ENCODE measurements at regions not wholly inside any gene's neighbourhood (a gene's known extent, or its start where the extent isn't known, plus 50 kb on each side); places are given as distances from the start of the nearest gene placed in this dataset.

- Histone ChIP-seq H3K9me2 (ENCODE audit: insufficient read depth) (no peaks in the 10 kb centered on the region), H3K79me2 (replicated peaks; ENCODE audit: insufficient read depth) (no peaks in the 10 kb centered on the region), H3K4me2 (no peak overlapping the region), H3K36me3 (ENCODE audit: insufficient read depth) (peaks cover 7% of the 10 kb centered on the region; the same call in 1 of the 2 replicates), H3K27me3 (ENCODE audit: insufficient read depth) (no peaks in the 10 kb centered on the region), H3K4me3 (no peak overlapping the region), H3K27ac (ENCODE audit: low read depth) (no peak overlapping the region), H3K4me1 (ENCODE audit: insufficient read depth) (no peaks in the 10 kb centered on the region), H2AFZ (no peak overlapping the region), H4K20me1 (replicated peaks; ENCODE audit: insufficient read depth) (no peaks in the 10 kb centered on the region), H3F3A (replicated peaks; ENCODE audit: low read depth) (no peaks in the 10 kb centered on the region)
- Mint-ChIP-seq H3K4me1 (peaks cover 18% of the 10 kb centered on the region; the same call in 2 of the 3 replicates), H3K4me3 (no peak overlapping the region), H3K27me3 (ENCODE audit: insufficient read depth, low read depth, poor library complexity) (peaks cover 2% of the 10 kb centered on the region), H3K36me3 (ENCODE audit: low read depth) (no peaks in the 10 kb centered on the region), H3K9me3 (no peaks in the 10 kb centered on the region; the same call in 2 of the 3 replicates), H3K27ac (peak overlapping the region; percentile 11; the same call in 1 of the 2 replicates)
- ATAC-seq (peak; percentile 56), DNase-seq (ENCODE audit: low spot score) (no peak)
- TF ChIP-seq ZNF114 (CRISPR knock-in tag; IDR thresholded peaks at IDR 0.05) (no peak), REST (IDR thresholded peaks at IDR 0.05; ENCODE audit: unreplicated experiment) (no peak), POLR2AphosphoS5 (IDR thresholded peaks at IDR 0.05; ENCODE audit: low read depth) (no peak), EZH2 (IDR thresholded peaks at IDR 0.05; ENCODE audit: low read depth, unreplicated experiment) (no peak), CREB1 (CRISPR knock-in tag; IDR thresholded peaks at IDR 0.05; ENCODE audit: low read depth) (no peak), NANOG (IDR thresholded peaks at IDR 0.05; ENCODE audit: borderline replicate concordance) (no peak), JUNB (IDR thresholded peaks at IDR 0.05; ENCODE audit: unreplicated experiment) (no peak), STAT1 (IDR thresholded peaks at IDR 0.05; ENCODE audit: unreplicated experiment) (no peak), ZNF331 (CRISPR knock-in tag; IDR thresholded peaks at IDR 0.05; ENCODE audit: low read depth) (no peak)
- TF ChIP-seq, protein P1, sequence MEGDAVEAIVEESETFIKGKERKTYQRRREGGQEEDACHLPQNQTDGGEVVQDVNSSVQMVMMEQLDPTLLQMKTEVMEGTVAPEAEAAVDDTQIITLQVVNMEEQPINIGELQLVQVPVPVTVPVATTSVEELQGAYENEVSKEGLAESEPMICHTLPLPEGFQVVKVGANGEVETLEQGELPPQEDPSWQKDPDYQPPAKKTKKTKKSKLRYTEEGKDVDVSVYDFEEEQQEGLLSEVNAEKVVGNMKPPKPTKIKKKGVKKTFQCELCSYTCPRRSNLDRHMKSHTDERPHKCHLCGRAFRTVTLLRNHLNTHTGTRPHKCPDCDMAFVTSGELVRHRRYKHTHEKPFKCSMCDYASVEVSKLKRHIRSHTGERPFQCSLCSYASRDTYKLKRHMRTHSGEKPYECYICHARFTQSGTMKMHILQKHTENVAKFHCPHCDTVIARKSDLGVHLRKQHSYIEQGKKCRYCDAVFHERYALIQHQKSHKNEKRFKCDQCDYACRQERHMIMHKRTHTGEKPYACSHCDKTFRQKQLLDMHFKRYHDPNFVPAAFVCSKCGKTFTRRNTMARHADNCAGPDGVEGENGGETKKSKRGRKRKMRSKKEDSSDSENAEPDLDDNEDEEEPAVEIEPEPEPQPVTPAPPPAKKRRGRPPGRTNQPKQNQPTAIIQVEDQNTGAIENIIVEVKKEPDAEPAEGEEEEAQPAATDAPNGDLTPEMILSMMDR (conservative IDR thresholded peaks at IDR 0.05; ENCODE audit: low read depth in 2 of 2): no peak
- TF ChIP-seq, protein P2, sequence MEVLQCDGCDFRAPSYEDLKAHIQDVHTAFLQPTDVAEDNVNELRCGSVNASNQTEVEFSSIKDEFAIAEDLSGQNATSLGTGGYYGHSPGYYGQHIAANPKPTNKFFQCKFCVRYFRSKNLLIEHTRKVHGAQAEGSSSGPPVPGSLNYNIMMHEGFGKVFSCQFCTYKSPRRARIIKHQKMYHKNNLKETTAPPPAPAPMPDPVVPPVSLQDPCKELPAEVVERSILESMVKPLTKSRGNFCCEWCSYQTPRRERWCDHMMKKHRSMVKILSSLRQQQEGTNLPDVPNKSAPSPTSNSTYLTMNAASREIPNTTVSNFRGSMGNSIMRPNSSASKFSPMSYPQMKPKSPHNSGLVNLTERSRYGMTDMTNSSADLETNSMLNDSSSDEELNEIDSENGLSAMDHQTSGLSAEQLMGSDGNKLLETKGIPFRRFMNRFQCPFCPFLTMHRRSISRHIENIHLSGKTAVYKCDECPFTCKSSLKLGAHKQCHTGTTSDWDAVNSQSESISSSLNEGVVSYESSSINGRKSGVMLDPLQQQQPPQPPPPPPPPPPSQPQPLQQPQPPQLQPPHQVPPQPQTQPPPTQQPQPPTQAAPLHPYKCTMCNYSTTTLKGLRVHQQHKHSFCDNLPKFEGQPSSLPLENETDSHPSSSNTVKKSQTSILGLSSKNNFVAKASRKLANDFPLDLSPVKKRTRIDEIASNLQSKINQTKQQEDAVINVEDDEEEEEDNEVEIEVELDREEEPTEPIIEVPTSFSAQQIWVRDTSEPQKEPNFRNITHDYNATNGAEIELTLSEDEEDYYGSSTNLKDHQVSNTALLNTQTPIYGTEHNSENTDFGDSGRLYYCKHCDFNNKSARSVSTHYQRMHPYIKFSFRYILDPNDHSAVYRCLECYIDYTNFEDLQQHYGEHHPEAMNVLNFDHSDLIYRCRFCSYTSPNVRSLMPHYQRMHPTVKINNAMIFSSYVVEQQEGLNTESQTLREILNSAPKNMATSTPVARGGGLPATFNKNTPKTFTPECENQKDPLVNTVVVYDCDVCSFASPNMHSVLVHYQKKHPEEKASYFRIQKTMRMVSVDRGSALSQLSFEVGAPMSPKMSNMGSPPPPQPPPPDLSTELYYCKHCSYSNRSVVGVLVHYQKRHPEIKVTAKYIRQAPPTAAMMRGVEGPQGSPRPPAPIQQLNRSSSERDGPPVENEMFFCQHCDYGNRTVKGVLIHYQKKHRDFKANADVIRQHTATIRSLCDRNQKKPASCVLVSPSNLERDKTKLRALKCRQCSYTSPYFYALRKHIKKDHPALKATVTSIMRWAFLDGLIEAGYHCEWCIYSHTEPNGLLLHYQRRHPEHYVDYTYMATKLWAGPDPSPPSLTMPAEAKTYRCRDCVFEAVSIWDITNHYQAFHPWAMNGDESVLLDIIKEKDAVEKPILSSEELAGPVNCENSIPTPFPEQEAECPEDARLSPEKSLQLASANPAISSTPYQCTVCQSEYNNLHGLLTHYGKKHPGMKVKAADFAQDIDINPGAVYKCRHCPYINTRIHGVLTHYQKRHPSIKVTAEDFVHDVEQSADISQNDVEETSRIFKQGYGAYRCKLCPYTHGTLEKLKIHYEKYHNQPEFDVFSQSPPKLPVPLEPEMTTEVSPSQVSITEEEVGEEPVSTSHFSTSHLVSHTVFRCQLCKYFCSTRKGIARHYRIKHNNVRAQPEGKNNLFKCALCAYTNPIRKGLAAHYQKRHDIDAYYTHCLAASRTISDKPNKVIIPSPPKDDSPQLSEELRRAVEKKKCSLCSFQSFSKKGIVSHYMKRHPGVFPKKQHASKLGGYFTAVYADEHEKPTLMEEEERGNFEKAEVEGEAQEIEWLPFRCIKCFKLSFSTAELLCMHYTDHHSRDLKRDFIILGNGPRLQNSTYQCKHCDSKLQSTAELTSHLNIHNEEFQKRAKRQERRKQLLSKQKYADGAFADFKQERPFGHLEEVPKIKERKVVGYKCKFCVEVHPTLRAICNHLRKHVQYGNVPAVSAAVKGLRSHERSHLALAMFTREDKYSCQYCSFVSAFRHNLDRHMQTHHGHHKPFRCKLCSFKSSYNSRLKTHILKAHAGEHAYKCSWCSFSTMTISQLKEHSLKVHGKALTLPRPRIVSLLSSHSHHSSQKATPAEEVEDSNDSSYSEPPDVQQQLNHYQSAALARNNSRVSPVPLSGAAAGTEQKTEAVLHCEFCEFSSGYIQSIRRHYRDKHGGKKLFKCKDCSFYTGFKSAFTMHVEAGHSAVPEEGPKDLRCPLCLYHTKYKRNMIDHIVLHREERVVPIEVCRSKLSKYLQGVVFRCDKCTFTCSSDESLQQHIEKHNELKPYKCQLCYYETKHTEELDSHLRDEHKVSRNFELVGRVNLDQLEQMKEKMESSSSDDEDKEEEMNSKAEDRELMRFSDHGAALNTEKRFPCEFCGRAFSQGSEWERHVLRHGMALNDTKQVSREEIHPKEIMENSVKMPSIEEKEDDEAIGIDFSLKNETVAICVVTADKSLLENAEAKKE (CRISPR knock-in tag; IDR thresholded peaks at IDR 0.05): no peak
- TF ChIP-seq, protein P3, sequence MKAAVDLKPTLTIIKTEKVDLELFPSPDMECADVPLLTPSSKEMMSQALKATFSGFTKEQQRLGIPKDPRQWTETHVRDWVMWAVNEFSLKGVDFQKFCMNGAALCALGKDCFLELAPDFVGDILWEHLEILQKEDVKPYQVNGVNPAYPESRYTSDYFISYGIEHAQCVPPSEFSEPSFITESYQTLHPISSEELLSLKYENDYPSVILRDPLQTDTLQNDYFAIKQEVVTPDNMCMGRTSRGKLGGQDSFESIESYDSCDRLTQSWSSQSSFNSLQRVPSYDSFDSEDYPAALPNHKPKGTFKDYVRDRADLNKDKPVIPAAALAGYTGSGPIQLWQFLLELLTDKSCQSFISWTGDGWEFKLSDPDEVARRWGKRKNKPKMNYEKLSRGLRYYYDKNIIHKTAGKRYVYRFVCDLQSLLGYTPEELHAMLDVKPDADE (IDR thresholded peaks at IDR 0.05): no peak
These were observed 1011.2 kb downstream of the TBC1D22A start for GRCh38 chr22:47773635-47774034.

All from GM23338 (cell line).